SU-DHL-6 (cell line): ENCODE measurements at regions not wholly inside any gene's neighbourhood (a gene's known extent, or its start where the extent isn't known, plus 50 kb on each side); places are given as distances from the start of the nearest gene placed in this dataset.

ENCODE experiments used
- CTCF ChIP-seq: fragments of 200-600 bp; sonication (generic); IDR thresholded peaks from one replicate; pipeline ENCODE4 v1.5.1; 2017; ENCODE audit warnings: antibody characterized with exemption, mild to moderate bottlenecking, low read length, moderate library complexity; ENCODE audit not compliant: insufficient read depth, poor library complexity, severe bottlenecking
- EZH2phosphoT487 ChIP-seq: fragments of 200-600 bp; sonication (generic), shearing (Covaris generic); conservative IDR thresholded peaks from 2 replicates; pipeline ENCODE4 v1.6.1; 2018; ENCODE audit warnings: mild to moderate bottlenecking, antibody characterized with exemption, low read length, moderate library complexity, mixed read lengths

GRCh38 chr1:229142471-229142870 lies 128.4 kb upstream of the RAB4A start:
- no peak for TF ChIP-seq EZH2phosphoT487
- TF ChIP-seq CTCF = no peak
